Stimulated activated naive CD8-positive, alpha-beta T cell treated with anti-CD3 and anti-CD28 coated beads, Interleukin-15, Interleukin-2, amounts not matched to agents 100 ng/mL and 50 ng/mL, for 24 hours (primary cell): ENCODE measurements at regions not wholly inside any gene's neighbourhood (a gene's known extent, or its start where the extent isn't known, plus 50 kb on each side); places are given as distances from the start of the nearest gene placed in this dataset.

ENCODE experiments used
- H3K27ac Mint-ChIP-seq: one replicate; pipeline ENCODE4 v1.8.0; 2021; ENCODE audit warnings: mild to moderate bottlenecking, mixed read lengths
- H3K27me3 Mint-ChIP-seq: one replicate; pipeline ENCODE4 v1.8.0; 2021; ENCODE audit warnings: mixed read lengths
- H3K36me3 Mint-ChIP-seq: one replicate; pipeline ENCODE4 v1.8.0; 2021; ENCODE audit warnings: low read depth, mixed read lengths
- H3K4me1 Mint-ChIP-seq: one replicate; pipeline ENCODE4 v1.8.0; 2021; ENCODE audit warnings: low read depth, mixed read lengths
- H3K4me3 Mint-ChIP-seq: one replicate; pipeline ENCODE4 v1.8.0; 2021; ENCODE audit warnings: mild to moderate bottlenecking, mixed read lengths
- H3K9me3 Mint-ChIP-seq: one replicate; pipeline ENCODE4 v1.8.0; 2021; ENCODE audit warnings: mixed read lengths

DNA sequence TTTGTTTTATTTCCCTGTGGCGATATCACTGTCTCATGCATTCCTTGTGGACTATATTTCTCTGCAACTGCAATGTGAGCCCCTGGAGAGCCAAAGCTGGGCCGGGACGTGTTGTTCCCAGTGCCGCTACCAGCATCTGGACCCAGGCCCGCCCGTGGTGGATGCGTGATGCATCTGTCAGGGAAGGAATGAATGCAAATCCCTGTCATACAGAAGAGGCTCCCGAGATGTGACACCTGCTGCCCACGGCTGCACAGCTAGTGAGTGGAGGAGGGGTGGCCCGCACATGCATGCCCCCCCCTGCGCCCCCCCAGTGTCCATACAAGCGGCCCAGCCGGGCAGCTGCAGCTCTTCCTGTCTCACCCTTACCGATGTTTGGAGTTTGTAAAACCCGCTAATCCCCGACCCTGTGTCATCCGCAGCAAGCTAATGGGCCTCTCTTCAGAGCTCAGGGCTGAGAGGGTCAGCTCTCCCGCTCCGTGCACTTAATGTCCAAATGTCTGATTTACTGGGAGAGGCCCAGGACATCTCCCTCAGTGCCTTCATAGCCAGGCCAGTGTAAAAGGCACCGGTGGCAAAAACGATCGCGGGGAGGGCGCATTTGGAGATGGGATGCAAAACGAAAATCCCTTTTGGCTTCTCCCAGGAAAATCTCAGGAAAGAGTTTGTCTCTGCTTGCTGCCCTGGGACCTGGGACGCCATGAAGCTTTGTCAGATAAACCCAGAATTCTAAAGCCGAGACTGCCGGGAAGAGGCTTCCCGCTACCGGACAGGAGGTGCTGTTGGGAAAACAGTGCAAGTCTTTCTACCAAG is 91.8 kb downstream of the FOXL1 start:
- no peak overlapping the region for H3K4me3 Mint-ChIP-seq
- H3K9me3 Mint-ChIP-seq, result no peaks in the 10 kb centered on the region
- no peak overlapping the region for H3K27ac Mint-ChIP-seq
- peaks cover 17% of the 10 kb centered on the region for H3K4me1 Mint-ChIP-seq
- peaks cover 25% of the 10 kb centered on the region for H3K27me3 Mint-ChIP-seq
- H3K36me3 Mint-ChIP-seq, result no peaks in the 10 kb centered on the region

DNA sequence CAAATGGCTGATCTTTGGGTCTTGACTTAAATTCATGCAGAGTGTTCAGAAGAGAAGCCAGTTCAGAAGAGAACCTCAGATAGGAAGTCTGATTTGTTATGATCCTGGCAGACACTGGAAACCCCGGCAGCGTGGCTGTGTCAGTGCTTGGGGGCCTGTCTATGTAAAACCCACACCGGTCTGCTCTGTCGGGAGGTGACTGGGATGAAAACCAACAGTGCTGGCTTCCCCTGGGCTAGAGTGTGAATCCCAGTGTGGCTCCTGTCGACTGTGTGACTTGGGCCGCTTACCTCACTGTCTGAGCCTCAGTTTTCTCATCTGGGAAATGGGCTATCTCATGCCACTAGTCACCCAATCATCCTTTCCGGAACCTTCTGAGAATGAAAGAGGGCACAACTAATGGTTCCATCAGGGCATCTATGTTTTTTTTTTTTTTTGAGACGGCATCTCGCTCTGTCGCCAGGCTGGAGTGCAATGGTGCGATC is 92.4 kb downstream of the FOXL1 start:
- Mint-ChIP-seq H3K27ac (no peak overlapping the region), H3K4me3 (no peak overlapping the region), H3K4me1 (peaks cover 10% of the 10 kb centered on the region), H3K27me3 (peaks cover 25% of the 10 kb centered on the region), H3K9me3 (no peaks in the 10 kb centered on the region), H3K36me3 (no peaks in the 10 kb centered on the region)

DNA sequence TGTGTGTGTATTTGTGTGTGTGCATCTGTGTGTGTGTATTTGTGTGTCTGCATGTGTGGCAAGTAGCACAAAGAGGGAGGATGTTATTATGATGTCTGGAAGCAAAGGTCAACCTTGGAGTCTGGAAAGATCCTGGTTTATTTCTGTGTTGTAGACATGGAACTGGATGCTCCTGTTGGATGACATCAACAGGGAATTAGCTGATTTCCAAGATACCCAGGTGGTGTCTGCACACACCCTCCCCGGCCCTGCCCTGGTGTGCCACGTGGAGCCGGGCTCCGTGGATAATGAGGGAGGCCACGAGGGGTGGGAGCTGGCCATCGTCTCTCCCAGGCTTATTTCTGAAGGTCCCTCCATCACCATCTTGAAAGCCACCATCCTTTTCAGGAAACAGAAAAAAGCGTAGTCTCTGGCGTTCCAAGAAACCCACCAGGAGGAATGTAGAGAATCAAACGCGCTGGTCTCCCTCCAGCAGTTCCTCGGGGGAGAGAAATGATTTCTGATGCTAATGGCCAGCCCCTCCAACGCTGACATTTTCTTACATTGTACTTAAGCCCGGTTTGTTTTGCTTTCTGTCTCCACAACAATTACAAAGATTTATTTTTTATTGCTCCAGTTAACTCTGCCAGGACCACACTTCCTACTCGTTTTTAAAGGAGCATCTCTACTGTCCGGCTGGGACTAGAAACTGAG is 93.3 kb downstream of the FOXL1 start:
- Mint-ChIP-seq H3K27ac (no peak overlapping the region), H3K27me3 (peaks cover 17% of the 10 kb centered on the region), H3K4me1 (peaks cover 6% of the 10 kb centered on the region), H3K36me3 (no peaks in the 10 kb centered on the region), H3K4me3 (no peak overlapping the region), H3K9me3 (no peaks in the 10 kb centered on the region)

DNA sequence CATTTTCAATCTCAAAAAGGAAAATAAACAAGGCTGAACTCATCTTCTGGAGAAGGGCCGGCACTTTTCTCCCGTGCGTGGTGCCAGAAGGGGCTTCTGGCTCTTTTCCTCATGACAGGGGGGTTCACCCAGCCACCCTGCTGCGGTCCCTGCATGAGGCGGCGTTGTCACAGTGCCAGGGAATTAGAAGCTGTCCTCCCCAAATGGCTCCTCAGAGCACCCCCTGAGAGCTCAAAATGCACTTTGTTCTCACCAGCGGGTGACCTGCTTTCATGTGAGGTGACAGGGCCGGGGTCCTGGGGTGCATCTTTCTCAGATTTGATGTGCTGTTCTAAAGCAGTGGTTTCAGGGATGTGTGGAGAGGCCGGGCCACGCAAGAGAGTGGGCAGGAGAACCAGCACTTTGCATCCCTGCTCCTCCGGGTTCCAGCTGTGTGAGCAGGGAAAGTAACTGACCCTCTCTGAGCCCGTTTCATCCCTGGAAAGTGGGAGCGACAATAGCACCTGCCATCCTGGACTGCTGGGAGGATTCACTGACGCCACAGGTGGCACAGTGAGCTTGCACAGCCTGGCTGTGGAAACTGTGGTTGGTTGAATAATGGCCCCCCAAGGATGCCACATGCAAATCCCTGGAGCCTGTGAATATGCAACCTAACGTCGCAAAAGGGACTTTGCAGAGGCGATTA is 94.0 kb downstream of the FOXL1 start:
- Mint-ChIP-seq H3K27ac (no peak overlapping the region), H3K4me3 (no peak overlapping the region), H3K27me3 (peaks cover 13% of the 10 kb centered on the region), H3K4me1 (peaks cover 6% of the 10 kb centered on the region), H3K36me3 (no peaks in the 10 kb centered on the region), H3K9me3 (no peaks in the 10 kb centered on the region)

DNA sequence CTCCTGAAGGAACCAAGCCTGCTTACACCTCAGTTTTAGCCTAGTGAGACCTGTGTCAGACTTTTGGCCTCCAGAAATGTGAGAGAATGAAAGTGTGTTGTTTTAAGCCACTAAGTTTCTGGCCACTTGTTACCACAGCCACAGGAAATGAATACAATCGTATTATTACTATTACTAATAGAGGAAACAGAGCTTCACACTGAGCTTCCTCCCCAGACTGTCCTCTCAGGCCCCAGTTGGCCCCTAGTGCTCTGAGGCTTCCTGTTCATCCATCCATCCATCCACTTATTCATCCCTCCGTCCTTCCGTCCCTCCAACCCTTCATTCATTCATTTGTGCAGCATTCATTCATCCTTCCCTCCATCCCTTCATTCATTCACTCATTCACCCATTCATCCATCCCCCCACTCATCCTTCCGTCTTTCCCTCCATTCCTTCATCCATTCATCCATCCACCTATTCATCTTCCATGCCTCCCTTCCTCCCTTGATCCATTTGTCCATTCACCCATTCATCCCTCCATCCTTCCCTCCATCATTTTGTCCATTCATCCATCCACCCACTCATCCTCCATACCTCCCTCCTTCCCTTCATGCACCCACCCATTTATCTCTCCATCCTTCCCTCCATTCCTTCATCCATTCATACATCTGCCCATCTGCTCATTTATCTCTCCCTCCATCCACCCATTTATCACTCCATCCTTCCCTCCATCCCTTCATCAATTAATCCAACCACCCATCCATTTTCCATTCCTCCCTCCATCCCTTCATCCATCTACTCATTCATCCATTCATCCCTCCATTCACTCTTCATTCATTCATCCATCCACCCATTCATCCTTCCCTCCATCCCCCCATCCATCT is 95.0 kb downstream of the FOXL1 start:
- no peak overlapping the region for H3K4me3 Mint-ChIP-seq
- H3K27me3 Mint-ChIP-seq, result peaks cover 8% of the 10 kb centered on the region
- H3K36me3 Mint-ChIP-seq, result no peaks in the 10 kb centered on the region
- H3K4me1 Mint-ChIP-seq, result peaks cover 6% of the 10 kb centered on the region
- H3K9me3 Mint-ChIP-seq, result no peaks in the 10 kb centered on the region
- H3K27ac Mint-ChIP-seq, result no peak overlapping the region

DNA sequence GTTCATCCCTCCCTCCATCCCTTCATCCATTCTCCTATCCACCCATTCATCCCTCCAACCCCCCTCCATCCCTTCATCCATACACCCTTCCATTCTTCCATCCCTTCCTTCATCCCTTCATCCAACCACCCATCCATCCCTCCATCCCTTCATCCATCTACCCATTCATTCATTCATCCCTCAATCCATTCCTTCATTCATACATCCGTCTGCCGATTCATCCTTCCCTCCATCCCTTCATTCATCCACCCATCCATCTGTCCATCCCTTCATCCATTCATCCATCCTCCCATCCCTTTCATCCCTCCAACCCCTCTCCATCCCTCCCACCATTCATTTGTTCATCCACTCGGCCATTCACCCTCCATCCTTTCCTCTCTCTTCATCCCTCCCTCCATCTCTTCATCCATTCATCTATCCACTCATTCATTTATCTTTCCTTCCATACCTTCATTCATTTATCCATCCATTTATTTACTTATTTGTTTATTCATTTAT is 95.7 kb downstream of the FOXL1 start:
- no peak overlapping the region for H3K27ac Mint-ChIP-seq
- H3K36me3 Mint-ChIP-seq, result no peaks in the 10 kb centered on the region
- peaks cover 8% of the 10 kb centered on the region for H3K27me3 Mint-ChIP-seq
- H3K9me3 Mint-ChIP-seq, result no peaks in the 10 kb centered on the region
- H3K4me3 Mint-ChIP-seq, result no peak overlapping the region
- H3K4me1 Mint-ChIP-seq, result peaks cover 3% of the 10 kb centered on the region

DNA sequence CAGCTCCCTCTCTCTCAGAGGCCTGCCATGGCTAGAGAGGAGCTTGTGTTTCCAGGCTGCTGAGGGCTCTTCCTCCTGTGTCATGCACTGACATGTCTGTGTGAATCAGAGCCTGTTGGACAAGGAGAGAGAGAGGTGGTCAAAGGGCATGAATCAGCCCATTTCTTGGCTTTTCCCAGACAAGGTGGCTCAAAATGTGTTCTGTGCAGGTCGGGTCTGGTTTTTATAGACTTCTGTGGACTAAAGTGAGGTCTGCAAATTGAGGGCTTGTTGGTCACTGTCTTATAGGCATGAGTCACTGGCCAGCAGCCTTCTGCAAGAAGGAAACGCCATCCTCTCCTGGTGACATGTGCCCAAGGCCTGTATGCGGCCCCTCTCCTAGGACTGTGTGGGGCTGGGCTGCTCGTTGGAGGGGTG is 97.9 kb downstream of the FOXL1 start:
- H3K4me1 Mint-ChIP-seq, result no peaks in the 10 kb centered on the region
- H3K27ac Mint-ChIP-seq, result no peak overlapping the region
- no peaks in the 10 kb centered on the region for H3K9me3 Mint-ChIP-seq
- H3K36me3 Mint-ChIP-seq, result no peaks in the 10 kb centered on the region
- H3K4me3 Mint-ChIP-seq, result no peak overlapping the region
- peaks cover 7% of the 10 kb centered on the region for H3K27me3 Mint-ChIP-seq

DNA sequence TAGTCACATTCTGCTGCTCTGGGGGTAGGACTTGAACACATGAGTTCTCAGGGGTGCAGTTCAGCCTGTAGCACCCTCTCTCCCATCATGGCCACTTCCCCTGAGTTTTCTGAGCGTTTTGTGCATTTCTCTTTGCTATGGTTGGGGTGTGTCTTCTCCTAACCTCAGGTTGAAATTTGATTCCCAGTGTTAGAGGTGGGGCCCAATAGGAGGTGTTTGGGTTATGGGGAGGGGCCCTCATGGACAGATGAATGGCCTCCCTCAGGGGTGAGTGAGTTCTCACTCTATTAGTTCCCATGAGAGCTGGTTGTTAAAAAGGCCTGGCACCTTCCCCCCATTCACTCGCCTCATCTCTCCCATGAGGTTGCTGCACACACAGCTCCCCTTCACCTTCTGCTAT is 101.1 kb downstream of the FOXL1 start:
- no peak overlapping the region for H3K4me3 Mint-ChIP-seq
- H3K27ac Mint-ChIP-seq, result no peak overlapping the region
- H3K9me3 Mint-ChIP-seq, result no peaks in the 10 kb centered on the region
- peaks cover 18% of the 10 kb centered on the region for H3K27me3 Mint-ChIP-seq
- H3K4me1 Mint-ChIP-seq, result no peaks in the 10 kb centered on the region
- no peaks in the 10 kb centered on the region for H3K36me3 Mint-ChIP-seq

DNA sequence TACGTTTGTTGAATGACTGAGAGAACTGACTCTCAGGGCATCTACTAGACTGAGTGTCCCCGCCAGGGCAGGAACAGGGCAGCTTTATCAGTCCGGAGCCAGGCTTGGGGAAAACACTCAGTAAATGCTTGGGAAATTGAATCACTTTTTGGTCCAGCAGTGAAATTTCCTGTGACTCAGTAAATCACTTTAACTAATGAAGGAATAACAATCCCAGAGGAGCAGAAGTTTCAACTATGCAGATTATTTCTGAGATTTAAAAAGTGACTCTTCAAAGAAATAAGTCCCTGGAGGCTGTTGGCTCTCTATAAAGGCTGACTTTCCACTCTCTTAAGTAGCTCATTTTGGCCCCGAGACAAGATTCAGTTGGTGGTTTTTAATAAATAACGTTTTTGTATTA is 101.8 kb downstream of the FOXL1 start:
- Mint-ChIP-seq H3K9me3 (no peaks in the 10 kb centered on the region), H3K4me1 (no peaks in the 10 kb centered on the region), H3K27ac (no peak overlapping the region), H3K4me3 (no peak overlapping the region), H3K36me3 (no peaks in the 10 kb centered on the region), H3K27me3 (peaks cover 18% of the 10 kb centered on the region)

DNA sequence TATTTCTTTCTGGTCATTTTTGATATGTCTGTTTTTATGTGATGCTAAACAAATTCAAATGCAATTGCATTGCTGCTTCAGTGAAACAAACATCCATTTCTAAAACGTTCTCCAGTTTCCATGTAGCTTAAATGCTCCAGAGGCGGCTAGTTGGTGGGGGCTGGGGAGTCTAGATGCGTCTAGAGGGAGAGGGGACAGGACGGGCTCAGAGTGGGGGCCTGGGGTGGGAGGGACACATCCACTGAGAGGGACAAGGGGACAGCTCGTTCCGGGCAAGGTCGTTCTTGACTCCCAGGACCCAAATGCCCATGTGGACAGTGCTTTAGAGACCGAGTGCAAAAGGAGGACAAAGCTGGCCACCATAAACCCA is 102.3 kb downstream of the FOXL1 start:
- Mint-ChIP-seq H3K4me1 (no peaks in the 10 kb centered on the region), H3K27me3 (peaks cover 18% of the 10 kb centered on the region), H3K4me3 (no peak overlapping the region), H3K36me3 (no peaks in the 10 kb centered on the region), H3K27ac (no peak overlapping the region), H3K9me3 (no peaks in the 10 kb centered on the region)

DNA sequence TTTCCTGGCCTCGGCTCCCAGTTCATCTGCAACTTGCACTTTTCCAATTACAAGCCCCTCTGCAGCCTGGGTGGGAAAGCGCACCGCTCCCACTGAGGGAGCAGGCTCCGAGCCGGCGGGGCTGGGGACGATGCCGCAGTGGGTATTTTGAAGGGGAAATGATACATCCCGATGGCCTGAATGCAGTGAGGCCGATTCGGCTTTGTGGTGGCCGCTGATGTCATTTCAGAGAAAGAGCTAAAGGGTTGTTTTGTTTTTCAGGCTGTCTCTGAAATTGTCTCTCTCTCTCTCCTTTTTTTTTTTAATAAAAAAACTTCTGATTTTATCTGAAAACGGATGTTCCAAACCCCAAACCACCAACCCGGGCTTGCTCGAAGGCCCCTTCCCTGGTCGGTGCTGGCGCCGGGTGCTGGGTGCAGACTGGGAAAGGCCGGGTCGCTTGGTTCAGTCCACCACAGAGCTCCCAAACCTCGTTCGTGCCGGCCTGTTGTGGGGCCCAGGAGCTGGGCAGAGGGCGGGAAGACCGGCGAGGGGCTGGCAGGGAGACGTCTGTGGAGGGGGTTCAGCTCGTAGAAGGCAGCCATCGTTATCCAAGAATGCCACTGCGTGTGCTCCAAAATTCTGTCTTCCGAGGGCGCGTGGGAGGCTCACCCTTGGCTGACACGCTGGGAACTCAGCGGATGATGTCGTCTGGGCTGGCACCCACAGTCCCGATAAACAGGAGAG is 102.8 kb downstream of the FOXL1 start:
- no peaks in the 10 kb centered on the region for H3K36me3 Mint-ChIP-seq
- H3K27me3 Mint-ChIP-seq, result peaks cover 18% of the 10 kb centered on the region
- no peaks in the 10 kb centered on the region for H3K4me1 Mint-ChIP-seq
- H3K27ac Mint-ChIP-seq, result no peak overlapping the region
- no peak overlapping the region for H3K4me3 Mint-ChIP-seq
- no peaks in the 10 kb centered on the region for H3K9me3 Mint-ChIP-seq

DNA sequence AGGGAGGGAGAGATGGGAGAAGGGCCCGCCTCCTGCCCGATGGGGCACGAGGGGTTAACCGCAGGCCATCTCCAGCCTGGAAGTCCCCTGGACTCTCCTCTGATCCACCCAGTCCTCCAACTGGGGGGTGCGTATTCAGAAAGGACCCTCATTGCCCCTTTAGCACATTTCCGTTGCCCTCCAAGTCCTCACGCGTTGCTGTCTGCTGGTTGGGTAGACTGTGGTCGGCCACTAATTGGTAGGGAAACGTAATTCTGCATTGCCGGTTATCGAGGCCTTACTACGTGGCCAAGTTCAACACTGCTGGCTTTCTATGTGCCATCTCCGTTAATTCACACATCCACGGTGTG is 103.4 kb downstream of the FOXL1 start:
- Mint-ChIP-seq H3K4me3 (no peak overlapping the region), H3K27me3 (peaks cover 18% of the 10 kb centered on the region), H3K27ac (no peak overlapping the region), H3K36me3 (no peaks in the 10 kb centered on the region), H3K4me1 (no peaks in the 10 kb centered on the region), H3K9me3 (no peaks in the 10 kb centered on the region)

DNA sequence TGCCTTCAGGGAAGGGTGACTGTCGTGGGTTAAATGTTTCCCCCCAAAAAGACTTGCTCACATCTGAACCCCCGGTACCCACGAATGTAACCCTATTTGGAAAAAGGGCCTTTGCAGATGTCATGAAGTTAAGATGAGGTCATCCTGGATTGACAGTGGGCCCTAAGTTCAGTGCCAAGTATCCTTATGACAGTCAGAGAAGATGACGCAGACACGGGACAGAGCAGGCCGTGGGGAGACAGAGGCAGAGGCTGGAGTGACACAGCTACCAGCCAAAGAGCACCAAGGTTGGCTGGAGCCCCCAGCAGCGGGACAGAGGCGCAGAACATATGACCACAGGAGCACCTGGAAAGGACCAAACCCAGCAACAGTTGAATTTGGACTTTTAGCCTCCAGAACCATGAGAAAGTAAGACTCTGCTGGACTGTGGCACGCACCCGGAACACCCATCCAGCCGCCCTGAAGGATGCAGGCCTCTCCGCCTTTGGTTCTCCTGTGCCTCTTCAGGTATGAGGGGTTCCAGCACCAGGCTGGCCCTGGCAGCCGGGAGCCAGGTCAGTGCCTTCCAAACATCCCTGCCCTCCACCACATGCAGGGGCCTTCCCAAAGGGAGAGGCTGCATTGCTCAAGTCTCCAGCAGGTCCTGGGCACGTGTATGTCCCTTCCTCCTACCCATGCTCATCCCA is 104.0 kb downstream of the FOXL1 start:
- Mint-ChIP-seq H3K4me3 (no peak overlapping the region), H3K27me3 (peaks cover 18% of the 10 kb centered on the region), H3K9me3 (no peaks in the 10 kb centered on the region), H3K36me3 (no peaks in the 10 kb centered on the region), H3K27ac (no peak overlapping the region), H3K4me1 (no peaks in the 10 kb centered on the region)
